HCT116 (cell line): ENCODE measurements at regions not wholly inside any gene's neighbourhood (a gene's known extent, or its start where the extent isn't known, plus 50 kb on each side); places are given as distances from the start of the nearest gene placed in this dataset.

Source experiments
- ATAC-seq: fragments of 200-7000 bp; cut with Tn5 transposase; 2 replicates; pipeline ENCODE4 v1.9.1; 2020; ENCODE audit warnings: mild to moderate bottlenecking, moderate library complexity
- BruUV-seq: library from RNA; stranded (reverse); fragments of 400-500 nt; replicated peaks from 2 replicates; lab custom pipeline; 2021; lab: Mats Ljungman, UMichigan
- CTCF ChIA-PET: fragments of 300-600 bp; sonication (Branson Sonifier 250); formaldehyde crosslinking; loops from one replicate; lab custom pipeline; 2021; ENCODE audit warnings: antibody characterized with exemption; lab: Charles Lee
- POLR2A ChIA-PET: fragments of 300-600, 350-600 bp; sonication (Branson Sonifier 250); formaldehyde crosslinking; loops from one replicate; lab custom pipeline; 2021; ENCODE audit warnings: antibody characterized with exemption; lab: Charles Lee
- RAD21 ChIA-PET, 2 experiments: fragments of 300-600 bp; sonication (Branson Sonifier 250); formaldehyde crosslinking; loops; one replicate each; lab custom pipeline; 2023; ENCODE audit warnings: low total read pairs in 2 of 2; ENCODE audit not compliant: uncharacterized antibody in 2 of 2, unreplicated experiment in 2 of 2, low non-redundant PET in 1 of 2; lab: Charles Lee
- DNase-seq: peaks from one replicate; pipeline ENCODE4 v3.0.0-alpha.2; 2010; ENCODE audit warnings: low read depth, low spot score
- H2AFZ ChIP-seq: fragments of 200-600 bp; shearing (Covaris generic), sonication (generic); 2 replicates; pipeline ENCODE4 v1.6.1; 2017; ENCODE audit warnings: low read depth, mixed run types, mixed read lengths, antibody characterized with exemption, low read length; ENCODE audit not compliant: poor library complexity, severe bottlenecking
- H3K27ac ChIP-seq: 2 replicates; pipeline ENCODE4 v1.5.1; 2012; ENCODE audit warnings: low read depth, low read length
- H3K27me3 ChIP-seq: fragments of 200-600 bp; sonication (generic); 2 replicates; pipeline ENCODE4 v1.6.1; 2016; ENCODE audit warnings: mixed run types, low read length, mixed read lengths; ENCODE audit not compliant: insufficient read depth
- H3K36me3 ChIP-seq, 2 experiments: fragments of 200-500 bp in 1 of 2; fragments of 200-600 bp in 1 of 2; sonication (Bioruptor generic) in 1 of 2; sonication (generic) in 1 of 2; 2 replicates each; pipeline versions ENCODE4 v1.5.1 to v1.6.1; 2014 to 2016; ENCODE audit warnings: low read length in 2 of 2, inconsistent platforms in 1 of 2, mixed read lengths in 1 of 2, mixed run types in 1 of 2; ENCODE audit not compliant: insufficient read depth in 2 of 2, control insufficient read depth in 1 of 2
- H3K4me1 ChIP-seq, 2 experiments: fragments of 200-600 bp in 1 of 2; sonication (generic) in 1 of 2; 2 replicates each; pipeline versions ENCODE4 v1.5.1 to v1.6.1; 2012 to 2017; ENCODE audit warnings: low read length in 2 of 2, inconsistent platforms in 1 of 2, mild to moderate bottlenecking in 1 of 2, mixed read lengths in 1 of 2, mixed run types in 1 of 2, moderate library complexity in 1 of 2; ENCODE audit not compliant: insufficient read depth in 2 of 2, control insufficient read depth in 1 of 2
- H3K4me2 ChIP-seq: fragments of 200-600 bp; sonication (generic); 2 replicates; pipeline ENCODE4 v1.6.1; 2017; ENCODE audit warnings: mixed run types, low read length, mixed read lengths
- H3K4me3 ChIP-seq, 2 experiments: fragments of 200-600 bp in 1 of 2; sonication (generic) in 1 of 2; replicated peaks in 1 of 2; 2 replicates each; pipeline ENCODE4 v1.5.1; 2011 to 2016; ENCODE audit warnings: low read length in 2 of 2, control low read depth in 1 of 2, low read depth in 1 of 2, mild to moderate bottlenecking in 1 of 2, mixed read lengths in 1 of 2, mixed run types in 1 of 2
- H3K79me2 ChIP-seq: fragments of 200-600 bp; sonication (generic); 2 replicates; pipeline ENCODE4 v1.6.1; 2017; ENCODE audit warnings: mild to moderate bottlenecking, mixed run types, low read length, moderate library complexity, mixed read lengths; ENCODE audit not compliant: insufficient read depth
- H3K9ac ChIP-seq: fragments of 200-600 bp; sonication (generic); 2 replicates; pipeline ENCODE4 v1.6.1; 2016; ENCODE audit warnings: low read length, mixed read lengths
- H3K9me2 ChIP-seq: fragments of 200-600 bp; sonication (generic), shearing (Covaris generic); 2 replicates; pipeline ENCODE4 v1.6.1; 2017; ENCODE audit warnings: mixed run types, mild to moderate bottlenecking, moderate library complexity; ENCODE audit not compliant: insufficient read depth
- H3K9me3 ChIP-seq, 2 experiments: fragments of 200-500 bp in 1 of 2; fragments of 200-600 bp in 1 of 2; sonication (Bioruptor generic) in 1 of 2; sonication (generic) in 1 of 2; 2 replicates each; pipeline ENCODE4 v1.6.1; 2014 to 2017; ENCODE audit warnings: low read length in 2 of 2, mixed read lengths in 2 of 2, inconsistent platforms in 1 of 2, low read depth in 1 of 2, mild to moderate bottlenecking in 1 of 2, mixed run types in 1 of 2, moderate library complexity in 1 of 2; ENCODE audit not compliant: control insufficient read depth in 1 of 2, insufficient read depth in 1 of 2
- H4K20me1 ChIP-seq: fragments of 200-600 bp; sonication (generic), shearing (Covaris generic); 2 replicates; pipeline ENCODE4 v1.6.1; 2017; ENCODE audit warnings: mixed run types, mild to moderate bottlenecking, moderate library complexity; ENCODE audit not compliant: insufficient read depth
- CBX3 ChIP-seq: IDR thresholded peaks from 2 replicates; pipeline ENCODE4 v1.6.1; 2012; ENCODE audit warnings: low read depth
- MAX ChIP-seq: IDR thresholded peaks from 2 replicates; pipeline ENCODE4 v1.6.1; 2012
- SIN3A ChIP-seq: IDR thresholded peaks from 2 replicates; pipeline ENCODE4 v1.6.1; 2012; ENCODE audit warnings: low read depth
- SRF ChIP-seq: IDR thresholded peaks from 2 replicates; pipeline ENCODE4 v1.6.1; 2012; ENCODE audit warnings: low read depth
- intact Hi-C: fragments of 100-400 bp; cut with micrococcal nuclease; formaldehyde crosslinking; loops from 2 replicates; pipeline ENCODE4 v1.10.0; 2022

GRCh38 chr2:120611016-120611415 is 124.7 kb upstream of the GLI2 start:
- CTCF ChIA-PET = no interaction called here
- POLR2A ChIA-PET = no interaction called here

GRCh38 chr2:120611961-120612360 is 123.7 kb upstream of the GLI2 start:
- ChIA-PET POLR2A (no interaction called here), CTCF (no interaction called here), RAD21 (no interaction called here)
- H3K27me3 ChIP-seq = no peaks in the 10 kb centered on the region
- no peak for DNase-seq
- no peak overlapping the region for H3K9ac ChIP-seq
- no peak overlapping the region for H2AFZ ChIP-seq
- H3K4me3 ChIP-seq = no peak overlapping the region
- BruUV-seq = no TSS peak
- H3K4me2 ChIP-seq = no peak overlapping the region
- ATAC-seq = no peak
- H3K9me2 ChIP-seq = no peaks in the 10 kb centered on the region
- H3K9me3 ChIP-seq = no peaks in the 10 kb centered on the region
- intact Hi-C loops = no loop called here
- H3K27ac ChIP-seq = no peak overlapping the region
- no peaks in the 10 kb centered on the region for H3K36me3 ChIP-seq
- TF ChIP-seq MAX (no peak), SIN3A (no peak), CBX3 (no peak)
- no peaks in the 10 kb centered on the region for H3K4me1 ChIP-seq
- H4K20me1 ChIP-seq = no peaks in the 10 kb centered on the region
- no peaks in the 10 kb centered on the region for H3K79me2 ChIP-seq

More at GRCh38 chr2:120611016-120611415, 124.7 kb upstream of the GLI2 start:
- no peak for TF ChIP-seq SRF
- H3K9me3 ChIP-seq = no peaks in the 10 kb centered on the region
- no peaks in the 10 kb centered on the region for H4K20me1 ChIP-seq
- no TSS peak for BruUV-seq
- no peak overlapping the region for H2AFZ ChIP-seq
- ATAC-seq (no peak), DNase-seq (no peak)
- H3K4me3 ChIP-seq = no peak overlapping the region
- RAD21 ChIA-PET = no interaction called here
- intact Hi-C loops = no loop called here
- no peaks in the 10 kb centered on the region for H3K9me2 ChIP-seq
- no peaks in the 10 kb centered on the region for H3K4me1 ChIP-seq
- no peaks in the 10 kb centered on the region for H3K79me2 ChIP-seq
- no peak overlapping the region for H3K9ac ChIP-seq
- H3K27ac ChIP-seq = no peak overlapping the region
- H3K36me3 ChIP-seq = no peaks in the 10 kb centered on the region
- no peak overlapping the region for H3K4me2 ChIP-seq
- no peaks in the 10 kb centered on the region for H3K27me3 ChIP-seq

- no peak overlapping the region for H3K4me2 ChIP-seq
- ChIA-PET POLR2A (no interaction called here), CTCF (no interaction called here), RAD21 (no interaction called here)
- no peak for DNase-seq
- TF ChIP-seq SRF = no peak
- no peaks in the 10 kb centered on the region for H3K79me2 ChIP-seq
- BruUV-seq = no TSS peak
- no peak overlapping the region for H3K27ac ChIP-seq
- no peaks in the 10 kb centered on the region for H3K9me3 ChIP-seq
- H3K9me2 ChIP-seq = no peaks in the 10 kb centered on the region
- no peak overlapping the region for H2AFZ ChIP-seq
- H4K20me1 ChIP-seq = no peaks in the 10 kb centered on the region
- no peak for ATAC-seq
- H3K36me3 ChIP-seq = no peaks in the 10 kb centered on the region
- H3K4me3 ChIP-seq = no peak overlapping the region
- H3K27me3 ChIP-seq = no peaks in the 10 kb centered on the region
- no peak overlapping the region for H3K9ac ChIP-seq
- no peaks in the 10 kb centered on the region for H3K4me1 ChIP-seq
- intact Hi-C loops = no loop called here
Observed at GRCh38 chr2:120612471-120612870, 123.2 kb upstream of the GLI2 start.
